CD14-positive monocyte (primary cell): ENCODE measurements at regions not wholly inside any gene's neighbourhood (a gene's known extent, or its start where the extent isn't known, plus 50 kb on each side); places are given as distances from the start of the nearest gene placed in this dataset.

Experiments
- DNase-seq, 3 donors: peaks; one replicate each; pipeline ENCODE4 v3.0.0-alpha.2; 2011 to 2022
- H2AFZ ChIP-seq: 2 replicates; pipeline ENCODE4 v1.6.0; 2012; ENCODE audit warnings: mild to moderate bottlenecking, low read depth, low read length, inconsistent platforms; ENCODE audit not compliant: insufficient read depth, poor library complexity, severe bottlenecking
- H3K27ac ChIP-seq, 2 donors: 1 replicate in 1 of 2; 2 replicates in 1 of 2; pipeline ENCODE4 v1.5.1; 2012 to 2013; ENCODE audit warnings: low read length in 2 of 2, control low read depth in 1 of 2, inconsistent platforms in 1 of 2, low read depth in 1 of 2, mild to moderate bottlenecking in 1 of 2
- H3K27me3 ChIP-seq, 2 donors: one replicate each; pipeline versions ENCODE4 v1.6.0 to v1.6.1; 2011 to 2013; ENCODE audit warnings: low read length in 2 of 2; ENCODE audit not compliant: control insufficient read depth in 2 of 2, insufficient read depth in 2 of 2
- H3K36me3 ChIP-seq, 2 donors: replicated peaks in 1 of 2; 1 replicate in 1 of 2; 2 replicates in 1 of 2; pipeline versions ENCODE4 v1.5.1 to v1.6.1; 2012 to 2013; ENCODE audit warnings: low read length in 2 of 2, control low read depth in 1 of 2, inconsistent platforms in 1 of 2, mild to moderate bottlenecking in 1 of 2; ENCODE audit not compliant: insufficient read depth in 2 of 2, control insufficient read depth in 1 of 2
- H3K4me1 ChIP-seq, 2 donors: 1 replicate in 1 of 2; 2 replicates in 1 of 2; pipeline versions ENCODE4 v1.5.1 to v1.6.1; 2012 to 2013; ENCODE audit warnings: low read length in 2 of 2, control low read depth in 1 of 2, inconsistent platforms in 1 of 2, mild to moderate bottlenecking in 1 of 2, moderate library complexity in 1 of 2; ENCODE audit not compliant: insufficient read depth in 2 of 2, control insufficient read depth in 1 of 2
- H3K4me2 ChIP-seq: replicated peaks from 2 replicates; pipeline ENCODE3; 2012; ENCODE audit warnings: low read length, moderate library complexity, mild to moderate bottlenecking; ENCODE audit not compliant: poor library complexity, severe bottlenecking; ENCODE audit errors: extremely low read depth
- H3K4me3 ChIP-seq, 3 experiments: fragments of 200-600 bp in 1 of 3; sonication (generic) in 1 of 3; replicated peaks in 1 of 3; 1 replicate in 2 of 3; 2 replicates in 1 of 3; pipeline ENCODE4 v1.5.1; 2011 to 2013; ENCODE audit warnings: low read length in 3 of 3, mild to moderate bottlenecking in 3 of 3, control low read depth in 2 of 3, low read depth in 2 of 3, inconsistent platforms in 1 of 3, moderate library complexity in 1 of 3
- H3K79me2 ChIP-seq: 2 replicates; pipeline ENCODE4 v1.6.0; 2012; ENCODE audit warnings: mild to moderate bottlenecking, control low read depth, inconsistent platforms, low read length, moderate library complexity; ENCODE audit not compliant: insufficient read depth
- H3K9ac ChIP-seq: 2 replicates; pipeline ENCODE4 v1.6.0; 2017; ENCODE audit warnings: low read length, mild to moderate bottlenecking; ENCODE audit not compliant: insufficient read depth, poor library complexity, severe bottlenecking
- H3K9me3 ChIP-seq, 2 donors: replicated peaks in 1 of 2; 1 replicate in 1 of 2; 2 replicates in 1 of 2; pipeline versions ENCODE4 v1.5.1 to v1.6.1; 2012 to 2013; ENCODE audit warnings: low read length in 2 of 2, control low read depth in 1 of 2; ENCODE audit not compliant: control insufficient read depth in 1 of 2, insufficient read depth in 1 of 2
- H4K20me1 ChIP-seq: 2 replicates; pipeline ENCODE4 v1.6.0; 2012; ENCODE audit warnings: mild to moderate bottlenecking, low read length, control low read depth, moderate library complexity; ENCODE audit not compliant: insufficient read depth
- H3K27ac Mint-ChIP-seq, 7 donors: one replicate each; pipeline ENCODE4 v1.8.0; 2020; ENCODE audit warnings: mild to moderate bottlenecking in 7 of 7, mixed read lengths in 7 of 7, moderate library complexity in 6 of 7, inconsistent platforms in 2 of 7
- H3K27me3 Mint-ChIP-seq, 3 donors: one replicate each; pipeline ENCODE4 v1.8.0; 2021 to 2022; ENCODE audit warnings: low read depth in 3 of 3, mild to moderate bottlenecking in 3 of 3, mixed read lengths in 3 of 3, moderate library complexity in 3 of 3, inconsistent platforms in 1 of 3
- H3K36me3 Mint-ChIP-seq, 2 donors: one replicate each; pipeline ENCODE4 v1.8.0; 2020; ENCODE audit warnings: mixed read lengths in 2 of 2, inconsistent platforms in 1 of 2, mild to moderate bottlenecking in 1 of 2
- H3K4me1 Mint-ChIP-seq: one replicate; pipeline ENCODE4 v1.8.0; 2020; ENCODE audit warnings: mild to moderate bottlenecking, mixed read lengths
- H3K4me3 Mint-ChIP-seq, 2 donors: one replicate each; pipeline ENCODE4 v1.8.0; 2020; ENCODE audit warnings: mild to moderate bottlenecking in 2 of 2, mixed read lengths in 2 of 2, moderate library complexity in 1 of 2
- H3K9me3 Mint-ChIP-seq, 7 donors: one replicate each; pipeline ENCODE4 v1.8.0; 2020 to 2022; ENCODE audit warnings: mixed read lengths in 7 of 7, mild to moderate bottlenecking in 6 of 7, moderate library complexity in 6 of 7, inconsistent platforms in 2 of 7
- CTCF ChIP-seq: fragments of 200-600 bp; IDR thresholded peaks from one replicate; pipeline ENCODE4 v1.8.0; 2022; ENCODE audit warnings: antibody characterized with exemption, mild to moderate bottlenecking
- WGBS: methylation state at CpG from one replicate; pipeline ENCODE4 v1.1.5; 2013; ENCODE audit warnings: missing lambda C conversion rate; ENCODE audit not compliant: insufficient coverage; 5-methylcytosine and 5-hydroxymethylcytosine counted together
- intact Hi-C, 2 donors: fragments of 100-400 bp; cut with micrococcal nuclease; formaldehyde crosslinking; loops; one replicate each; pipeline versions ENCODE4 v1.15.0 to v1.15.1; 2023

GRCh38 chr18:44562986-44563385, 117.7 kb upstream of the SETBP1 start:
- no peaks in the 10 kb centered on the region for H4K20me1 ChIP-seq
- H3K36me3 ChIP-seq: no peaks in the 10 kb centered on the region
- no peak overlapping the region for H3K27ac ChIP-seq
- no peaks in the 10 kb centered on the region for H3K36me3 Mint-ChIP-seq
- no peak overlapping the region for H3K4me3 Mint-ChIP-seq
- H3K4me1 Mint-ChIP-seq: peaks cover 26% of the 10 kb centered on the region
- intact Hi-C loops: no loop called here
- TF ChIP-seq CTCF: no peak
- H3K27me3 Mint-ChIP-seq: peaks cover 0 to 2% (median 1%) of the 10 kb centered on the region in 3 donors
- no peak overlapping the region for H2AFZ ChIP-seq
- no peaks in the 10 kb centered on the region for H3K27me3 ChIP-seq
- DNase-seq: no peak
- peaks cover 15 to 20% of the 10 kb centered on the region in 2 donors for H3K4me1 ChIP-seq
- no peaks in the 10 kb centered on the region for H3K9me3 ChIP-seq
- H3K27ac Mint-ChIP-seq: no peak overlapping the region
- no peaks in the 10 kb centered on the region for H3K79me2 ChIP-seq
- H3K9me3 Mint-ChIP-seq: no peaks in the 10 kb centered on the region
- H3K4me2 ChIP-seq: no peak overlapping the region
- no peak overlapping the region for H3K9ac ChIP-seq
- no CpG with 5 or more reads among the region's 1 CpG for WGBS
- H3K4me3 ChIP-seq: no peak overlapping the region

GRCh38 chr18:44564922-44565321, 115.8 kb upstream of the SETBP1 start:
- H3K36me3 Mint-ChIP-seq: no peaks in the 10 kb centered on the region
- peak overlapping the region; percentile 32 for H2AFZ ChIP-seq
- H3K27ac Mint-ChIP-seq: peak overlapping the region in 2 of 7 donors; percentile 12 to 46
- H3K36me3 ChIP-seq: no peaks in the 10 kb centered on the region
- no peaks in the 10 kb centered on the region for H3K9me3 ChIP-seq
- H3K27me3 ChIP-seq: no peaks in the 10 kb centered on the region
- no peaks in the 10 kb centered on the region for H3K79me2 ChIP-seq
- no peaks in the 10 kb centered on the region for H3K9me3 Mint-ChIP-seq
- H3K4me1 ChIP-seq: peaks cover 15 to 20% of the 10 kb centered on the region in 2 donors
- intact Hi-C loops: no loop called here
- TF ChIP-seq CTCF: no peak
- peaks cover 0 to 2% (median 0%) of the 10 kb centered on the region in 3 donors for H3K27me3 Mint-ChIP-seq
- H3K4me3 Mint-ChIP-seq: no peak overlapping the region
- H3K4me3 ChIP-seq: no peak overlapping the region
- no peak overlapping the region for H3K27ac ChIP-seq
- H3K9ac ChIP-seq: no peak overlapping the region
- DNase-seq: no peak
- peaks cover 23% of the 10 kb centered on the region for H3K4me1 Mint-ChIP-seq
- no peaks in the 10 kb centered on the region for H4K20me1 ChIP-seq
- H3K4me2 ChIP-seq: no peak overlapping the region
